ENCODE measurements at regions not wholly inside any gene's neighbourhood (a gene's known extent, or its start where the extent isn't known, plus 50 kb on each side); places are given as distances from the start of the nearest gene placed in this dataset.

DNA sequence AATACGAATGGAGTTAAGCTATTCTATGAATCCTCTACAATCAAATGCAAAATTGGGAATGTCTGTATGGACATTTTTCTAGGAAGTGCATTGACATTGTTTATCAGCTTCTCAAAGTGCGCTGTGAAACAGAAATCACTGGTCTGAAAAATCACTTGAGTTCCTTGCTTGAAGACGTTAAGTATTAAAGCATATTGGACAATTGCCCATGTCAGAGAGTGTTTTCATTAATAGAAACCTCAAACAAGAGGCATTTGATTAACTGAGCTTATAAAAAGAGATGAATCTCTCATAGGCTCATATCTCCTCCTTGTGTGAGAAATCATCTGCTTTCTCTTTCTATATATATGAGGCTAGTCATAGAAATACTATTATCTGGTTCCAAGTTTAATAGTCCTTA is 692.1 kb upstream of the POU3F4 start:
- no peaks in the 10 kb centered on the region for H3K36me3 ChIP-seq (ENCODE audit: control insufficient read depth in 2 of 4, insufficient read depth in 4 of 4, low read length in 3 of 4)
- H3K4ac ChIP-seq (replicated peaks; ENCODE audit: insufficient read length, low read depth, low read length) = no peak overlapping the region
- H2BK5ac ChIP-seq (ENCODE audit: low read depth, low read length) = no peak overlapping the region
- WGBS, 2 experiments (ENCODE audit: extremely low coverage in 1 of 2, insufficient coverage in 1 of 2, insufficient read length in 1 of 2, insufficient replicate concordance in 2 of 2, low coverage in 1 of 2, low lambda C conversion rate in 2 of 2, missing lambda C conversion rate in 1 of 2) = 92% methylated on average over 3 of the region's 3 CpGs; no CpG with 5 or more reads in 1 of the 2 experiments
- no peak overlapping the region for H3K18ac ChIP-seq (ENCODE audit: extremely low read depth, low read length)
- H4K5ac ChIP-seq (ENCODE audit: insufficient read length, low read depth, low read length) = no peak overlapping the region
- no peak overlapping the region for H4K91ac ChIP-seq (replicated peaks; ENCODE audit: insufficient read length, low read length)
- no peak overlapping the region for H2BK15ac ChIP-seq (ENCODE audit: low read length)
- no peaks in the 10 kb centered on the region for H4K20me1 ChIP-seq (replicated peaks in 1 of 2; ENCODE audit: control insufficient read depth in 1 of 2, insufficient read depth in 2 of 2, low read length in 2 of 2)
- no peaks in the 10 kb centered on the region for H3K9me3 ChIP-seq (ENCODE audit: insufficient read depth in 2 of 2, low read depth in 1 of 2, low read length in 1 of 2)
- no peaks in the 10 kb centered on the region for H3K27me3 ChIP-seq (replicated peaks in 1 of 4; ENCODE audit: control insufficient read depth in 3 of 4, extremely low read depth in 1 of 4, insufficient read depth in 3 of 4, low read length in 3 of 4)
- no peak overlapping the region for H3K56ac ChIP-seq (replicated peaks; ENCODE audit: insufficient read length, low read depth, low read length)
- no peak overlapping the region for H2AK5ac ChIP-seq (ENCODE audit: low read depth, low read length)
- H2BK20ac ChIP-seq (ENCODE audit: low read length) = no peak overlapping the region
- no peak overlapping the region for H4K8ac ChIP-seq (ENCODE audit: extremely low read depth, insufficient read depth, low read length)
- H2BK120ac ChIP-seq (replicated peaks; ENCODE audit: low read depth, low read length) = no peak overlapping the region
- H3K9ac ChIP-seq (replicated peaks in 1 of 4; ENCODE audit: extremely low read depth in 1 of 4, low read depth in 3 of 4, low read length in 3 of 4) = no peak overlapping the region
- DNase-seq (ENCODE audit: low read depth in 1 of 2, low spot score in 2 of 2) (no peak), FAIRE-seq (no peak)
- no peaks in the 10 kb centered on the region for H3K23me2 ChIP-seq (ENCODE audit: low read depth, low read length)
- no peak overlapping the region for H3K4me2 ChIP-seq (ENCODE audit: insufficient read depth in 1 of 2, low read depth in 2 of 2, low read length in 2 of 2)
- CTCF ChIA-PET (ENCODE audit: partially characterized antibody) = interaction anchor here (0.5 to 1.2 kb wide), 2 partner anchors 11 to 14 kb away, joined by 3 read pairs; no protein-coding TSS in a partner anchor
- no peaks in the 10 kb centered on the region for H3K79me1 ChIP-seq (ENCODE audit: low read depth, low read length)
- H3K23ac ChIP-seq (ENCODE audit: insufficient read length) = no peak overlapping the region
- H3K4me3 ChIP-seq (ENCODE audit: extremely low read depth in 1 of 4, insufficient read depth in 2 of 4, low read depth in 3 of 4, low read length in 4 of 4) = no peak overlapping the region
- POLR2A ChIA-PET (ENCODE audit: partially characterized antibody) = no interaction called here
- no peaks in the 10 kb centered on the region for H3K4me1 ChIP-seq (replicated peaks in 1 of 4; ENCODE audit: control insufficient read depth in 3 of 4, insufficient read depth in 4 of 4, low read length in 3 of 4)
- no peak overlapping the region for H2AFZ ChIP-seq (ENCODE audit: low read length)
- no peak overlapping the region for H3K14ac ChIP-seq (ENCODE audit: insufficient read length)
- H3K79me2 ChIP-seq (ENCODE audit: control insufficient read depth in 1 of 2, insufficient read depth in 2 of 2, low read length in 2 of 2) = no peaks in the 10 kb centered on the region
- no peak overlapping the region for H2BK12ac ChIP-seq (ENCODE audit: low read depth, low read length)
- H3K27ac ChIP-seq (ENCODE audit: low read depth, low read length) = no peak overlapping the region
- TF ChIP-seq PHF8 (conservative IDR thresholded peaks at IDR 0.05; ENCODE audit: low read depth, low read length) (no peak), TAF7 (optimal IDR thresholded peaks at IDR 0.05; ENCODE audit: borderline replicate concordance, low read depth, low read length) (no peak), ASH2L (IDR thresholded peaks at IDR 0.05; ENCODE audit: low read length) (no peak), HDAC2 (IDR thresholded peaks at IDR 0.05; ENCODE audit: borderline replicate concordance in 1 of 2, low read depth in 2 of 2, low read length in 2 of 2) (no peak)
- TF ChIP-seq, protein P1, sequence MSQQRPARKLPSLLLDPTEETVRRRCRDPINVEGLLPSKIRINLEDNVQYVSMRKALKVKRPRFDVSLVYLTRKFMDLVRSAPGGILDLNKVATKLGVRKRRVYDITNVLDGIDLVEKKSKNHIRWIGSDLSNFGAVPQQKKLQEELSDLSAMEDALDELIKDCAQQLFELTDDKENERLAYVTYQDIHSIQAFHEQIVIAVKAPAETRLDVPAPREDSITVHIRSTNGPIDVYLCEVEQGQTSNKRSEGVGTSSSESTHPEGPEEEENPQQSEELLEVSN (IDR thresholded peaks at IDR 0.05) = no peak

Data from H1 (cell line).